HG03108 (cell line): ENCODE measurements at regions not wholly inside any gene's neighbourhood (a gene's known extent, or its start where the extent isn't known, plus 50 kb on each side); places are given as distances from the start of the nearest gene placed in this dataset.

Experiments
- ATAC-seq: cut with Tn5 transposase; IDR thresholded peaks from one replicate; pipeline ENCODE4 v1.9.1; 2021; ENCODE audit warnings: moderate library complexity; ENCODE audit not compliant: unreplicated experiment

- ATAC-seq: no peak
Measured at GRCh38 chr10:83164156-83164555, 975.2 kb upstream of the GHITM start.

DNA sequence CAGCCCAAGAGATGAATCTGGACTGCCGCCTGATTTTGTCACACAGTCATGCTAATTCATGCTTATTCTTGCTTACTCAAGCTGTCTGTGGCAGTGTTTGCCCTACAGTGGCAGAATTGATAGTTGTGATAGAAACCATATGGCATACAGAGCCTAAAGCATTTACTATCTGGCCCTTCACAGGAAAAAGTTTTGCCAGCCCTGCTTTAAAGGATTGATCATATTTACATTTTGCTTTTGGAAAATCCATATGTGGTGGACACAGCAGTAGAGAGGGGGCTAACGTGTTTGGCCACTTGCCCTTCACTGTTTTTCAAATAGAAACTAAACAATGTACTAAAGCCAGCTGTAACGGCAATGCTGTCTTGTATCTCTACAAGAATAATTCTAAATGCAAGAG, 974.0 kb upstream of the GHITM start:
- no peak for ATAC-seq

DNA sequence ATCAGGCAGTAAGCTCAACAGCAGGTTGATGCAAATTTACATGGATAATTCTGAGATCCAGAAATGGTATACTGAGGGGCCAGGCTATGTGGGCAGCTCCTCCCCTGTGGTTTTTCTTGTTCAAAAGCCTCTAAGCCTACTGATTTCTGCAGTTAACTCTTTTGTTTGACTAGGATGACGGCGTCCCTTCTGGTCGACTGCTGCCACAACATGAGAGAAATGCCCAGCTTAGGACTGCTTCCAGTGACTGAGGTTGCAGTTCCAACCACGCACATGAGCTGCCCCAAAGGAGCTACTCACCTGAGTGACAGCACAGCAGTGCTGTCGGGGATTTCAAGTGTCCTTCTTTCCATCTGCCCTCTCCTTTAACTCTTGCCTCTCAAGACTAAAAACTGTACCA, 973.0 kb upstream of the GHITM start:
- ATAC-seq: no peak

DNA sequence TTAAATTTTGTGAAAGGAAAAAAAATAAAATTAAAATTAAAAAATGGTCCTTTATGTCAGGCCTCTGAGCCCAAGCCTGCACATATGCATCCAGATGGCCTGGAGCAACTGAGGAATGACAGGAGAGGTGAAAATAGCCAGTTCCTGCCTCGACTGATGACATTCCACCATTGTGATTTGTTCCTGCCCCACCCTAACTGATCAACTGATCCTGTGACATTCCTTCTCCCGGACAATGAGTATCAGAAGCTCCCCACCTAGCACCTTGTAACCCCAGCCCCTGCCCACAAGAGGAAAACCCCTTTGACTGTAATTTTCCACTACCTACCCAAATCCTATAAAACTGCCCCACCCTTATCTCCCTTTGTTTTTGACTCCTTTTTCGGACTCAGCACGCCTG, 972.2 kb upstream of the GHITM start:
- ATAC-seq: no peak

GRCh38 chr10:83176901-83177300, 962.4 kb upstream of the GHITM start:
- ATAC-seq: no peak

GRCh38 chr10:83178526-83178925, 960.8 kb upstream of the GHITM start:
- ATAC-seq: no peak

GRCh38 chr10:83179371-83179770, 959.9 kb upstream of the GHITM start:
- ATAC-seq: no peak

GRCh38 chr10:83182076-83182475, 957.2 kb upstream of the GHITM start:
- ATAC-seq: no peak

- ATAC-seq: no peak
Measured at GRCh38 chr10:83184641-83185040, 954.7 kb upstream of the GHITM start.

DNA sequence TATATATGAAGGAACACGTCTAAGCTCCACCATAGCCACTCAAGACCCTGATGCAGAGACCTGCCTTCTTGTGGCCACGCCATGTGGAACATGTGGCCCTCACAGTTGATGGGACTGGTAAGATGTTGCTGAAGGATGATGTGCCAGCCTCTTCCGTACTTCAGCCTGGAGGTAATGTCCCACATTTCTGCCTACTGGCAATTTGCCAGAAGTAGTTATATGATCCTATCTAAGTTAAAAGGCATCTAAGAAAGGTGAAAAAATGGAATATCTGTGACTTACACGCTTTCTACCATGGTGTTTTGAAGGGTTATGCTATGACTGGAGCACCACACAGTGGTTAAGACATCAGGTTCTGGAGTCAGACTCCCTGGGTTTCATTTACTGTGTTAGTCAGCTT, 948.7 kb upstream of the GHITM start:
- no peak for ATAC-seq

DNA sequence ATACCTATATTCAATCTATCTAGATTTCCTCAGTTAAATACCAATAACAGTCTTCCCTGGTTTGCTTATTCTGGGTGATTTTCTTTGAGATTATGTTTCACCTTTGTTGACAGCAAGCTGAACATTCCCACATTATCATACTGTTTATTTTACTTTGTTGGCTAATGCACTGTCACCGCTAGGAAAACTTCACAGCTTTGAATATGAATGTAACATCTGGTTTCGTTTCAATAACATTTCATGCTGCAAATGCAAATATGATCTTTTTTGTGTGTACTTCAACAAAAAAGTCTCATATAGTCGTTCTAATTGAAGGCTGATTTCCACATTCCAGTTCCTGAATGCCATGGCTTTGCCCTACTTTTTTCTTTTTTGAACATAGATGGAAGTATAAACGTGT, 946.3 kb upstream of the GHITM start:
- ATAC-seq: no peak

- no peak for ATAC-seq
Measured at GRCh38 chr10:83195021-83195420, 944.3 kb upstream of the GHITM start.

GRCh38 chr10:83199374-83199773, 939.9 kb upstream of the GHITM start:
- no peak for ATAC-seq

DNA sequence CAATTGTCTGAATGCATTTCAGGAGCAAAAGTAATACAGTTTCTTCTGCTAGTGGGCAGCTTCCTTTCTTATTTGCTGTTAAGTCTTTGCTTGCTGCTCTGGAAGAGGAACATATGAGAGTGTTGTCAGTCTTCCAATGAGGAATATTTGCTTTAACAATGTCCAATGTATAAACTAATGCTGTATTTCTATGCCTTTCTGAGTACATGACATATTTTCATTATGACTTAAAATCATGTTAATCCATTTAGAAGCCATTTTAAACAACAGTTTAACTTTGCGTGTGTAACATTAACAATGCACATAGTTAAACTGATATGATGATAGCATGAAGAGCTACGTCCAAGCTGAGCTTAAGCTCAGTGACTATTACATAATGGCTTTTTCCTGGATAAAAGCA, 933.4 kb upstream of the GHITM start:
- no peak for ATAC-seq

DNA sequence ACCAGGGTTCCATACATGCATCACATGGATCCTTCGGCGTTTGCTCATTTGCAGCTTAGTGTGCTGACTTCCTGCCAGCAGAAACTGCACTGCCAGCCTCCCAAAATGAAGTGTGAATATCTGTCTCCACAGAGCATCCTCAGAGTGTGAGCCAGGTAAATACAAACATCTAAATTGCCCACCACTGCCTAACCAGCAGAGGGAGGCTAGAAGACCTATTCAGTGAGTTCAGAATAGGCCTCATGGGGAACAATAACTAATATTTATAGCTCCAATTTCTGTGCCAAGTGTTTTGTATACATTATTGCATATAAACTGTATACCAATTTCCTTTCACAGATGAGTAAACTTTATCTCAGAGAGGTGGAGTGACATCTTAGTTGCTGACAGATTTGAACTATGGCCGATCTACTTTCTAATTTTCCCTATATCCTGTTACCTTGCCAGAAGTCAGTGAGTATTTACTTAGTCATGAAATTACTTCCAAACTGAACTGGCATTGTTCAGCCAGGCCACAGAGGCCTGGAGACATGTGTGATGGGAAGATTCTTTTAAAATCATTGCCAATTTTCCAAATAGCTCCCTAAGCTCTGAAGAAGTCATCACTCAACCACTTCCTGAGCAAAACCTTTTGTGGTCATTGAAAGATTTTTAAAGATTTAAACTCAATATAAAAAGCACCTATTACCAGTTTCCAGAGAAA, 926.5 kb upstream of the GHITM start:
- ATAC-seq: no peak

DNA sequence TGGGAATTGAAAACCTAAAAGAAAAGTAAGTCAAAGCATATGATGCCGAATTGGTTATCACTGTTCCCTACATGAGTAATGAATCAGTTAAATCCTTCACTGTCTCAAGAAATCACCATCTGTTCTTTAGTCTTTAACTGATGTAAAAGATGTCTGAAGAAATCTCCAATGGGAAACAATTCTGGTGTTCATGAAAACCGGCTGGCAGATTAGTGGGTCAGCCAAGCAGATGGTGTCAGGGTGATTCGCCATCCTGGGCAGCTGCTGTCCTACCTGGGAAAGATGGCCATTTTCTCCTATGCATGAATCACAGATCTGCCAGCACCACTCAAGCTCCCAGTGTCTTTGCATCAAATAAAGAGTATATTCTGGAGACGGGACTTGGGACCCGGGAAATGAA, 925.2 kb upstream of the GHITM start:
- ATAC-seq: no peak

DNA sequence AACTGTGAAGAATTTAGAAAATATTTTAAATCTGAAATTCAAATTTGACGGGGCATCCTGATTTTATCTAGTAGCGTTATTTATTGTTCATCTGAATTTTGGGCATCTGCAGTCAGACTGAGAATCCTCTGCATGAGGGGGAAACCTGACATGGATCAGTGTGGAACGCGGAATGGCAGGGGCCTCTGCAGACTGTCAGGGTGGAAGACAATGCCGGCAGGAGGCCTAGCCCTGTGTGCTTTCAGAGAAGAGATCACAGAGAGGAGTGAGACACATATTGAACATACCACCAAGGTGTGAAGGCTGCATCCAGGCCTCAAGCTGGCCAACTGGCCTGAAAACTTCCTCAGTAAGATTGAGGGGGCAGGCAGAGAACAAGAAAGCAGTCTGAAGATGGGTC, 921.1 kb upstream of the GHITM start:
- no peak for ATAC-seq

DNA sequence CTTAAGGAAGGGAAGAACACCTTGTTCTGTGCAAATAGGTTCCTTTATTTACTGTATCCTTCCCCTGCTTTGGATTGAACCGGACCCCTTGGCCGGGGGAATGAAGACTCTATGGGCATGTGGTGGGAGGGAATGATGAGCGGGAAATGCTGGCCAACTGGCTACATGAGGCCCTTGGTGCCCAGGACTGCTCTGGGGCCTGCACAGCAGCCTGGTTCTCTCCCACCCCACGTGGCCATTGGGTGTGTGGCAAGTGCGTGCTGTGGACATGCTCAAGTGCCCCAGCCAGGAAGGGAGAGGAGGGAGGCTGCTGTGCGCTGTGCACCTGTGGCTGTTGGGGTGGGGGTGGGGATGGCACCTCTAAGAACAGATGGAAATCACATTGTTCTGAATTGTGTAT, 917.0 kb upstream of the GHITM start:
- ATAC-seq: no peak

GRCh38 chr10:83222832-83223742, 916.2 kb upstream of the GHITM start:
- no peak for ATAC-seq

DNA sequence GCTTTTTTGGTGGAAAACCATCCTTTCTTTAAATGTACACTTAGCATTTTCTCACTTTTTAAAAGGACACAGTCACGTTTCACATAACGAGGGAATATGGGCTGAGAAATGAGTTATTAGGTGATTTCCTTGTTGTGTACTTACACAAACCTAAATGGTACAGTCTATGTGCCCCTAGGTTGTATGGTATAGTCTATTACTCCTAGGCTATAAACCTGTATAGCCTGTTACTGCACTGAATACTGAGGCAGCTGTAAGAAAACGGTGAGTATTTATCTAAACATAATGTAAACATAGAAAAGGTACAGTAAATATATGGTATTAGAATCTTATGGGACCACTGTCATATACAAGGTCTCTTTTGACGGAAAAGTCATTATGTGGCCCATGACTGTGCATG, 913.5 kb upstream of the GHITM start:
- ATAC-seq: no peak

DNA sequence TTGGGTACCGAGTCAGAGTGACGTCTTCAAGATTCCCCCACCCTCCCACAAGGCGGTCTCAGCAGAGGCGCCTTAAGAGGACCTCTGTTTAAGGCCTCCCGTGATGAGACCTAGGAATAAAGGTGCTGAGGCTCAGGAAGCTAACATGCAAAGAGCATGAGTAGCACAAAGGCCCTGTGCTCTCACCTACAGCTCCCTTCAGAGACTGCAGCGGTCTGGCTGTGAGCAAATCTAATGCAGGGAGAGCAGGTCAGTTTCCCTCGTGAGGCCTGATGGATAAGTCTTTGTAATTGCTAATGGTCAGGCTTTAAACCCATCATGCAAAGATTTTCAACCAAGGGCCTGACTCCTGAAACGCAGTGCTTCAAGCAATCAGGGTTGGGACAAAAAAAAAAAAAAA, 909.3 kb upstream of the GHITM start:
- ATAC-seq: no peak

GRCh38 chr10:83233691-83234090, 905.6 kb upstream of the GHITM start:
- ATAC-seq: no peak
